ENCODE measurements at regions not wholly inside any gene's neighbourhood (a gene's known extent, or its start where the extent isn't known, plus 50 kb on each side); places are given as distances from the start of the nearest gene placed in this dataset.

DNA sequence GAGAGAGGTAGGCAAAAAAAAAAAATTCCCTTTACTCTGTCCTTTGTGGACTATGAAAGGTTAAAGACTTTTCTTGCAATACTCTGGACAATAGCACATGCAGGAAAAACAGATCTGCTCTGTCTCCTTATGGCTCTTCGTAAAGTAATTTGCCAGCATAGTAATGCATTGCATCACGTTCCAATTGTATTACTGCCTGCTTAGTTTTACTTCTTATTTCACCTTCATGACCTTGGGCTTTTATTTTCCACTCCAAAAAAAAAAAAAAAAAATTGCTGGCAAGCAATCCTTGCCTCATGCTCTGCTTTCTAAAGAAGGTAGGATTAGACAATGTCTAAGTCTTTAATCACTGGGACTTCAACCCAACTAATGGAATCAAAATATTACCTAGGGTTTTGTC, 1802.7 kb downstream of the SUCLG1 start (continued):
- TF ChIP-seq E2F4 (IDR thresholded peaks at IDR 0.05; ENCODE audit: low read depth, low read length) (no peak), FOS (IDR thresholded peaks at IDR 0.05; ENCODE audit: borderline replicate concordance, extremely low read depth, insufficient read length) (no peak), IRF4 (IDR thresholded peaks at IDR 0.05; ENCODE audit: low read depth, low read length) (no peak), SREBF2 (IDR thresholded peaks at IDR 0.05; ENCODE audit: low read length) (no peak), IKZF2 (IDR thresholded peaks at IDR 0.05) (no peak), STAT3 (IDR thresholded peaks at IDR 0.05; ENCODE audit: low read depth, low read length) (no peak), USF1 (IDR thresholded peaks at IDR 0.05; ENCODE audit: borderline replicate concordance, extremely low read length, insufficient read depth, low read depth, low read length) (no peak), ZNF24 (IDR thresholded peaks at IDR 0.05) (no peak), CBX3 (IDR thresholded peaks at IDR 0.05; ENCODE audit: borderline replicate concordance, low read depth) (no peak), RELB (IDR thresholded peaks at IDR 0.05; ENCODE audit: low read depth) (no peak)
- TF ChIP-seq, protein P1, sequence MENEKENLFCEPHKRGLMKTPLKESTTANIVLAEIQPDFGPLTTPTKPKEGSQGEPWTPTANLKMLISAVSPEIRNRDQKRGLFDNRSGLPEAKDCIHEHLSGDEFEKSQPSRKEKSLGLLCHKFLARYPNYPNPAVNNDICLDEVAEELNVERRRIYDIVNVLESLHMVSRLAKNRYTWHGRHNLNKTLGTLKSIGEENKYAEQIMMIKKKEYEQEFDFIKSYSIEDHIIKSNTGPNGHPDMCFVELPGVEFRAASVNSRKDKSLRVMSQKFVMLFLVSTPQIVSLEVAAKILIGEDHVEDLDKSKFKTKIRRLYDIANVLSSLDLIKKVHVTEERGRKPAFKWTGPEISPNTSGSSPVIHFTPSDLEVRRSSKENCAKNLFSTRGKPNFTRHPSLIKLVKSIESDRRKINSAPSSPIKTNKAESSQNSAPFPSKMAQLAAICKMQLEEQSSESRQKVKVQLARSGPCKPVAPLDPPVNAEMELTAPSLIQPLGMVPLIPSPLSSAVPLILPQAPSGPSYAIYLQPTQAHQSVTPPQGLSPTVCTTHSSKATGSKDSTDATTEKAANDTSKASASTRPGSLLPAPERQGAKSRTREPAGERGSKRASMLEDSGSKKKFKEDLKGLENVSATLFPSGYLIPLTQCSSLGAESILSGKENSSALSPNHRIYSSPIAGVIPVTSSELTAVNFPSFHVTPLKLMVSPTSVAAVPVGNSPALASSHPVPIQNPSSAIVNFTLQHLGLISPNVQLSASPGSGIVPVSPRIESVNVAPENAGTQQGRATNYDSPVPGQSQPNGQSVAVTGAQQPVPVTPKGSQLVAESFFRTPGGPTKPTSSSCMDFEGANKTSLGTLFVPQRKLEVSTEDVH (IDR thresholded peaks at IDR 0.05; ENCODE audit: low read depth, partially characterized antibody) = no peak
